ENCODE measurements at regions not wholly inside any gene's neighbourhood (a gene's known extent, or its start where the extent isn't known, plus 50 kb on each side); places are given as distances from the start of the nearest gene placed in this dataset.

DNA sequence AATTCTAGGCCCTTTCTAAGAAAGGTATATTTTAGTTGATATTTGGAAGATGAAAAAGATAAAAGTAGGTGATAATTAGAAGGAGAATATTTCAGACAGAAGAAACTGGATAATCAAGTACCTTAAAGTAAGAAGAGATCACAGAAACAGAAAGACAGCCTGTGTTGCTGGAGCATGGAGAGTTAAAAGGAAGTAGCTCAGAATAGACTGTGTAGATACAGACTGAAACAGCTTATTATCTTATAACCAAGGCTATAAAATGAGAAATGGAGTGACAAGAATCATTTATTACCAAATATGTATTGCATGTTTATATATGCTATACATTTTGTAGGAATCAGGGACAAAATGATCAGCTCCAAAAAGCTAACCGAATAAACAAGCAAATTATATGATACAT, 1120.3 kb downstream of the BRINP3 start:
- no peaks in the 10 kb centered on the region for H4K20me1 ChIP-seq (ENCODE audit: insufficient read depth, low read length)
- no peaks in the 10 kb centered on the region for H3K9me3 ChIP-seq (ENCODE audit: low read length)
- no peak for TF ChIP-seq EZH2phosphoT487 (IDR thresholded peaks at IDR 0.05; ENCODE audit: borderline replicate concordance, low read depth, low read length)
- TF ChIP-seq, protein P1, sequence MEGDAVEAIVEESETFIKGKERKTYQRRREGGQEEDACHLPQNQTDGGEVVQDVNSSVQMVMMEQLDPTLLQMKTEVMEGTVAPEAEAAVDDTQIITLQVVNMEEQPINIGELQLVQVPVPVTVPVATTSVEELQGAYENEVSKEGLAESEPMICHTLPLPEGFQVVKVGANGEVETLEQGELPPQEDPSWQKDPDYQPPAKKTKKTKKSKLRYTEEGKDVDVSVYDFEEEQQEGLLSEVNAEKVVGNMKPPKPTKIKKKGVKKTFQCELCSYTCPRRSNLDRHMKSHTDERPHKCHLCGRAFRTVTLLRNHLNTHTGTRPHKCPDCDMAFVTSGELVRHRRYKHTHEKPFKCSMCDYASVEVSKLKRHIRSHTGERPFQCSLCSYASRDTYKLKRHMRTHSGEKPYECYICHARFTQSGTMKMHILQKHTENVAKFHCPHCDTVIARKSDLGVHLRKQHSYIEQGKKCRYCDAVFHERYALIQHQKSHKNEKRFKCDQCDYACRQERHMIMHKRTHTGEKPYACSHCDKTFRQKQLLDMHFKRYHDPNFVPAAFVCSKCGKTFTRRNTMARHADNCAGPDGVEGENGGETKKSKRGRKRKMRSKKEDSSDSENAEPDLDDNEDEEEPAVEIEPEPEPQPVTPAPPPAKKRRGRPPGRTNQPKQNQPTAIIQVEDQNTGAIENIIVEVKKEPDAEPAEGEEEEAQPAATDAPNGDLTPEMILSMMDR (conservative IDR thresholded peaks at IDR 0.05; ENCODE audit: low read length) = no peak
- no TSS peak for BruUV-seq (replicated peaks)
- H3K4me1 ChIP-seq (ENCODE audit: insufficient read depth, low read length, poor library complexity, severe bottlenecking) = no peaks in the 10 kb centered on the region
- no peaks in the 10 kb centered on the region for H3K36me3 ChIP-seq (ENCODE audit: insufficient read depth, low read length)
- CTCF ChIA-PET (ENCODE audit: unreplicated experiment) = no interaction called here
- no peaks in the 10 kb centered on the region for H3K79me2 ChIP-seq (ENCODE audit: insufficient read depth, low read depth, low read length)
- no peak overlapping the region for H3K4me2 ChIP-seq (ENCODE audit: low read length)
- intact Hi-C loops (cut with micrococcal nuclease; ENCODE audit: unreplicated experiment) = no loop called here
- no peak for DNase-seq (ENCODE audit: low spot score)
- H3K27ac ChIP-seq (ENCODE audit: low read depth, low read length, poor library complexity, severe bottlenecking) = no peak overlapping the region
- H3K4me3 ChIP-seq (ENCODE audit: low read depth, low read length, poor library complexity, severe bottlenecking) = no peak overlapping the region
- H2AFZ ChIP-seq (ENCODE audit: low read length) = no peak overlapping the region
- POLR2A ChIA-PET = interaction anchor here (0.6 to 1.2 kb wide), 2 partner anchors 10 to 805 kb away, joined by 3 to 5 read pairs; no protein-coding TSS in a partner anchor
- no peaks in the 10 kb centered on the region for H3K9me2 ChIP-seq (ENCODE audit: insufficient read depth, low read length)

DNA sequence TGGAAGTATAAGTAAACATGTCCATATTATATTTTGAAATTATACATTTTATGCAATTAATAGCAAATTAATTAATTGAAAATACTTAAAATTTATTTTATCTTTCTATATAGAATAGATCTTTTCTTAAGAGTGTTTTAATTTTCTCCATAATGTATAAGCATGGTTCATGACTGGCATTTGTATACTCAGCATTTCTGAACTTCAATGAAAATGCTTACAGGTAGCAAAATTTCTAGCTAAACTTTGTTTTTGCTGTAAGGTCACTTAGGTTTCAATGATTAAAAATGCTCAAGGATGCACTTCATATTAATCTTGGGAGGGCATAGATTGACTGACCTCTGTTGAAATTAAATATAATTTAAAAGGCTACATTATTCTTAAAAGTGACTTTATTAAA, 1108.1 kb downstream of the BRINP3 start:
- intact Hi-C loops (cut with micrococcal nuclease; ENCODE audit: unreplicated experiment) = no loop called here
- no TSS peak for BruUV-seq (replicated peaks)
- TF ChIP-seq EZH2phosphoT487 (IDR thresholded peaks at IDR 0.05; ENCODE audit: borderline replicate concordance, low read depth, low read length) = no peak
- TF ChIP-seq, protein P1 (conservative IDR thresholded peaks at IDR 0.05; ENCODE audit: low read length) = no peak
- Histone ChIP-seq H3K79me2 (ENCODE audit: insufficient read depth, low read depth, low read length) (no peaks in the 10 kb centered on the region), H3K4me3 (ENCODE audit: low read depth, low read length, poor library complexity, severe bottlenecking) (no peak overlapping the region), H3K4me1 (ENCODE audit: insufficient read depth, low read length, poor library complexity, severe bottlenecking) (no peaks in the 10 kb centered on the region), H3K27ac (ENCODE audit: low read depth, low read length, poor library complexity, severe bottlenecking) (no peak overlapping the region), H3K36me3 (ENCODE audit: insufficient read depth, low read length) (no peaks in the 10 kb centered on the region), H3K4me2 (ENCODE audit: low read length) (no peak overlapping the region), H3K9me3 (ENCODE audit: low read length) (no peaks in the 10 kb centered on the region), H2AFZ (ENCODE audit: low read length) (no peak overlapping the region), H3K9me2 (ENCODE audit: insufficient read depth, low read length) (no peaks in the 10 kb centered on the region), H4K20me1 (ENCODE audit: insufficient read depth, low read length) (no peaks in the 10 kb centered on the region)
- POLR2A ChIA-PET = interaction anchor here (0.7 kb wide), 1 partner anchor 1104 kb away, joined by 5 read pairs; no protein-coding TSS in a partner anchor
- CTCF ChIA-PET (ENCODE audit: unreplicated experiment) = no interaction called here
- DNase-seq (ENCODE audit: low spot score) = no peak

DNA sequence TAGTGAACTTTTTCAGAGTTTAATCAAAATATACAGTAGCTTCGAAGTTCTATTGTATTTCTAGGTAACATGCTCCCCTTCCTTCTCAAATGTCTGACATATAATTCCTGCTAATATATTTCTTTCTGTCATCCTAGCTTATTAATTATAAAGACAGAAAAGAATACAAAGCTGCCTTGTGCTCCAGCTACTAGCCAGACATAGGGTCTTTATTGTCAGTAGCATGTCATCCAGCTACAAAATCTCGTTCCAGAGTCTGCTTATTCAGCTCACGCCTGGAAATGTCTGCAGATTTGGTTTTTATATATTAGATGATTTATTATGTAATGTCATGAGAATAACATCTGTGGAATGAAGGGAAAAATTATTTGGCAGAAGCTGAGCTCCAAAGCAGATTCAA, 1102.8 kb downstream of the BRINP3 start:
- intact Hi-C loops (cut with micrococcal nuclease; ENCODE audit: unreplicated experiment) = no loop called here
- no peaks in the 10 kb centered on the region for H3K4me1 ChIP-seq (ENCODE audit: insufficient read depth, low read length, poor library complexity, severe bottlenecking)
- DNase-seq (ENCODE audit: low spot score) = no peak
- TF ChIP-seq EZH2phosphoT487 (IDR thresholded peaks at IDR 0.05; ENCODE audit: borderline replicate concordance, low read depth, low read length) = no peak
- TF ChIP-seq, protein P1 (conservative IDR thresholded peaks at IDR 0.05; ENCODE audit: low read length) = no peak
- H3K9me3 ChIP-seq (ENCODE audit: low read length) = no peaks in the 10 kb centered on the region
- H2AFZ ChIP-seq (ENCODE audit: low read length) = no peak overlapping the region
- BruUV-seq (replicated peaks) = no TSS peak
- H4K20me1 ChIP-seq (ENCODE audit: insufficient read depth, low read length) = no peaks in the 10 kb centered on the region
- H3K9me2 ChIP-seq (ENCODE audit: insufficient read depth, low read length) = no peaks in the 10 kb centered on the region
- ChIA-PET POLR2A (interaction anchor here (0.6 to 1.9 kb wide), 2 partner anchors 18 to 248 kb away, joined by 3 to 5 read pairs; no protein-coding TSS in a partner anchor), CTCF (ENCODE audit: unreplicated experiment) (no interaction called here)
- H3K4me3 ChIP-seq (ENCODE audit: low read depth, low read length, poor library complexity, severe bottlenecking) = no peak overlapping the region
- no peak overlapping the region for H3K4me2 ChIP-seq (ENCODE audit: low read length)
- H3K36me3 ChIP-seq (ENCODE audit: insufficient read depth, low read length) = no peaks in the 10 kb centered on the region
- no peaks in the 10 kb centered on the region for H3K79me2 ChIP-seq (ENCODE audit: insufficient read depth, low read depth, low read length)
- no peak overlapping the region for H3K27ac ChIP-seq (ENCODE audit: low read depth, low read length, poor library complexity, severe bottlenecking)

Measured in OCI-LY7 (cell line).